NCI-H1417 (cell line): ENCODE measurements at regions not wholly inside any gene's neighbourhood (a gene's known extent, or its start where the extent isn't known, plus 50 kb on each side); places are given as distances from the start of the nearest gene placed in this dataset.
"Not testable (repeated sequence)": the region's sequence is repeated elsewhere in the genome, so short reads cannot be mapped to it uniquely, and the experiment has no call there.

Experiments
- DNase-seq, 3 experiments: peaks; one replicate each; lab custom pipeline; 2025; lab: John Stamatoyannopoulos, UW

DNA sequence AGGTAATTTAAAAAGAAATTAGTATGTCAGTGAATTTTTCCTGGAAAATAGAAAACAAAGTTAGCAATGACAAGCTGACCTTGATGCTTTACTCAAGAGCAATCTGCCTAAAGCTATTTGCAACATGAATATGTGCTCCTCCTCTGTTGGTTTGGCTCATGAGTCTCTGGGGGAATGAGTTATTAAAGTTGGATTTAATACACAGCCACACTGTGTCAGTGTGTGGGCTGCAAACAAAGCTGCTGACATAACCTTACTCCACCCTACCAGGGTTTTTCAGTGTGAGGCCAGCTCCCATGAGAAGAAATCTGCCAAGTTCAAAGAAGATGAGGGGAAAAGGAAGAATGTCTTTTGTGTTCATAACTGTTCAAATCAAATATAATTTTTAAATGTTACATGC lies 280.5 kb downstream of the TLL1 start:
- DNase-seq, result no peak

DNA sequence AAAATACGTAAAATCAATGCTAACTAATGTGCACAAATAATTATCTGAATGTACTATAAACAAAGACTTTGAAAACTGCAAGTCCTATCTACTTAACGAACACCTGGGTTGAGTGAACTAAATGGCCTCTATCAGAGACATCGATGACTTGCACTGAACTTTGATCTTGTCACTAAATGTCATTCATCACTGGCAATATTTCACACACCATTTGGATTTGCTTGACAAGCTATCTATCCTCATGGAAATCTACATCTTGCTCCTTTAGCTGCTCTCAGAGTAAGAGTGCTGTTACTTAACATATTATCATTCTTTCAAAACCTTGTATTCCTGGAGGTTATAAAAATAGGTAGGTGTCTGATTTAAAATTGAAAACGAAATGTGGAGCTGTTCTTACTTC lies 289.3 kb downstream of the TLL1 start:
- peak in 1 of 3 experiments; percentile 13 for DNase-seq

DNA sequence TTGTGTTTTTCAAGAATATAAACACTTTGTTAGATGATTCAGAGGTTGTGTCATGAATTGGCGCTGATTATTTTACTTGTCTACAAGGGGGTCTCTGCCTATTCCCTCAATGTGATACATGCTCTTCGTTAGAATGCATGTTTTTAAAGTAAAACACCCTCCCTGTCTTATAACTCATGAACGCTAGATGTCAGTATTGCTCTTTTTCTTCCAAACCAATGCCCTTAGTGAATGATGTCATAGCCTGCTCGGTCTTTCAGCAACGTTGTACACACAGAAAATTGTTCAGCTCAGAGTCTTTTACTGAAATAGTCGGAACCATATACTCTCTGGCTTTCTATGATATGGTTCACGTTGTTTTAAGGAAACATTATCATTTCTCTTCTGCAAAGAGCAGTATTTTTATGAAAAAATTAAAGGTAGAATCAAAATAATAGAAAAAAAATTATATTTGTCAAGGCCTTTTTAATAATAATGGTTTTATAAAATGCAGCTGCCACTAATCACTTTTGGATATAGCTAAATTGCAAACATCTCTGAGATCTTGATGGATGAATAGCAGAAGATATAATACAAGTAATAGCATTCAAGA lies 292.9 kb downstream of the TLL1 start:
- DNase-seq, result peak; percentile 43 to 94 (median 55)

- no peak for DNase-seq
Measured at GRCh38 chr4:166169111-166169510, 296.1 kb downstream of the TLL1 start.

DNA sequence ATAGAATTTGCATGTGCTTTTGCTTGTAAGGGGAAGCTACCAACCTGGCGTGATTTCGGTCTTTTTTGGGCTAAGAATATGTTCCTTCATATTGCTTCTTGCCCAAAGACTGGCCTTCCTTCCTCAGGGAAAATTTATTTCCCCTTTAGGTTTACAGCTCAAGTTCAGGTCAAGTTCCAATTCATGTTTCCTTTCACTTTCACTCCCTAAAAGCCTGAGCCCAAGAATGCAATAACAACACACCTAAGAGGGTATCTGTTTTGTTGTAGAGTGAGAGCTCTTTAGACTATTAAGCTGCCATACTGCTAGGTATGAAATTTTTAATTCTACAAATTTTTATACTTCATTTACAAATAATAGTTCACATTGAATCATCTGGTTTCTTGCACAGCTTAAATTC lies 299.6 kb downstream of the TLL1 start:
- no peak for DNase-seq

GRCh38 chr4:166174717-166175490 lies 301.9 kb downstream of the TLL1 start:
- no peak for DNase-seq

GRCh38 chr4:166182145-166182544 lies 309.1 kb downstream of the TLL1 start:
- peak in 1 of 3 experiments; percentile 16 for DNase-seq

DNA sequence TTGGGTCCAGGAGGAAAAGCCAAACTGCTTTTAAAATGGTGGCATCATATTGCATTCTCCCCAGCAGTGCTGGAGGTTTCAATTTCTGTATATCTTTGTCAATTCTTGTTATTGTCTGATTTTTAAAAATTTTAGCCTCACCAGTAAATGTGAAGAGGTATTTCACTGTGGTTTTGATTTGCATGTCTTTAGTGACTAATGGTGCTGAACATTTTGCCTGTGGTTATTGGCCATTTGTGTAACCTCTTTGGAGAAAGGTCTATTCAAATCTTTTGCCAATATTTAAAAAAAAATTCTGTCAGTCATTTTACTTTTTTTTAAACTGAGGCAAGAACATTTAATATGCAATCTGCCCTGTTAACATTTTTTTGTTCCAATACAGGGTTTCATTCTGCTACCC lies 322.1 kb downstream of the TLL1 start:
- DNase-seq, result no peak

DNA sequence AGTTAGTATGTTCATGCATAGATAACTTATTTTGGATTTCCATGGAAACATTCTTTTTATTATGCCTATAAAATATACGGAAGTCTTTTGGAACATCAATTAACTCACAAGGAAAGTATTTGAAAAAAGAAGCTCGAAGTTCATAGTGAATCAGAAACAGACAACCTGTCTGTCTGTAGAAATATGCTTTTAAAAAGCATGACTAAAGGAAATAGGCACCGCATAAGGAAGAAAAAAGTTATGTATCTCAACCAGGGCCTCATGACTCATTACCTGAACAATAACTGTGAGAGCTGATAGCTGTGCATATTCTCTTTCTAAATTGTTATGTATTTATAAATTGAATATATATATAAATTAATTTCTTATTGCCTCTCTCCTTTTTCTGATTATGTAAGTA lies 324.1 kb downstream of the TLL1 start:
- DNase-seq, result no peak

DNA sequence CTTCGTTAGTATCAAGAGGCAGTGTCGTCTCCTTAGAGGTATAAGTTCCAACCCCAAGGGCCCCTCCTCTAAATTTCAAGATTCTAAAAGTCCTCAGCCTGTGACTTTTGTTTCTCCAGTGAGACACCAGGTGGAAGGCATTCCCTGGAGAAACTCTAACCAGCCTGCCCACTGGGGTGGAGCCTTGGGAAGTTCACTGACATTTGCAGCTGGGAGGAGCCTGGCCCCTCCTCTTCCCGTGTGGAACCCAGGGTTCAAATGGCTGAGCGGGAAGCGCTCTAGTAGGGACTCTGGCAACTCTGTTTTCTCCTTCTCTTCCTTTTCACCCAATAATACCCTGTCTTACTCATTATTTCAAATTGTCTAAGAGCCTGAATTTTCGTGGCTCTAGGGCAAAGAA lies 325.0 kb downstream of the TLL1 start:
- no peak for DNase-seq

DNA sequence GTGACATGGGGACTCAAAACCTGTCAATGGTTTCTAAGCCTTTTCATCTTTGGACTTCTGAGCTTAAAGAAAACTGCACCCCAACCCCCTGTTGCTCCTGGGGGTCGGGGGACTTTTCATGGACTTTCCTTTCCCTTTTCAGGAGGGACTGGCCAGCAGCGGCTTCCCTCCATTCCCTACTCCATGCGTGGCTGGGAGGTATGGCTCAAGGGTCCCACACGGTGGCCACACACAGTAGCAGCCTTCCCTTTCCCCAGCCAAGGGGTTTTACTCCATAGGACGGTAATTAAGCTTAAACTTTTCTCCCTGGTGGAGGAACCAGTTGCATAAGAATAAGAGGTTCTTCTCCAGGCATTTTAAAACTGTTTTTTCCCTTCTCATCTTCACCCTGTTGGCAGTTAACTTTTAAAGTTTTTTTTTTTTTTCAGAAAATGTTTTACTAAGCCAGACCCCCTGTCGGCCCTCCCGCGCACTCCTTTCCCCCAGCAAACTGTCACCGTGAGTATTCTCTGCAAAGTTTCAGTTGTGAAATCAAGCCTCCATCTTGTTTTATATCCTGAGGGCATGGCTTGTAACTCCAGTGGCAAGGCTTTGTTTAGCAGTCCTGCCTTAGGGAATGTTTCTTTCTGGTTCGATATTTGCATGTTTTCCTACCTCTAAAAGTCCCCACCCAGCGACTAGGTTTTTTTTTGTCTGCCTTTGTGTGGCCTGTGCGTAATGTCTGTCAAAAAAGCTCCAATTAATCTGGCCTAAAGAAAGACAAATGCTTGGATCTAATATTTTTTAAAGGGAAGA lies 325.7 kb downstream of the TLL1 start:
- DNase-seq, result no peak

GRCh38 chr4:166202991-166203390 lies 330.0 kb downstream of the TLL1 start:
- no peak for DNase-seq

GRCh38 chr4:166212326-166212725 lies 339.3 kb downstream of the TLL1 start:
- not testable (repeated sequence) for DNase-seq

DNA sequence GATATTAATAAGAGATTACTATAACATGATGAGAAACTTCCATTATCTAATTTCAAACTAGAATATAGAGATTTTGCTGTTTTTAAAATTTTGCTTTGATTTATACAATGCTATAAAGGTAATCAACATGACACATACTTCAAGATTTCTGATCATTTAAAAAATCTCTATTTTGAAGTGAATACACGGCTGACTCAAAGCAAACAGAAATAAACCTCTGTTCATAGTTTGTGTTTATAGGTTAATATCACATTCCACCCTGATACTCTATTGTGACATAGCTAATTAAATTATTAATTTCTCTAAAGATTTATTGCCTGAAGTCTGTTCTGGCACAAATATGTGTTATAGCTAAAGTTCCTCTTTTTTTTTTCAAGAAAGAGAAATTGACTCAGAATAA lies 349.2 kb downstream of the TLL1 start:
- no peak for DNase-seq

DNA sequence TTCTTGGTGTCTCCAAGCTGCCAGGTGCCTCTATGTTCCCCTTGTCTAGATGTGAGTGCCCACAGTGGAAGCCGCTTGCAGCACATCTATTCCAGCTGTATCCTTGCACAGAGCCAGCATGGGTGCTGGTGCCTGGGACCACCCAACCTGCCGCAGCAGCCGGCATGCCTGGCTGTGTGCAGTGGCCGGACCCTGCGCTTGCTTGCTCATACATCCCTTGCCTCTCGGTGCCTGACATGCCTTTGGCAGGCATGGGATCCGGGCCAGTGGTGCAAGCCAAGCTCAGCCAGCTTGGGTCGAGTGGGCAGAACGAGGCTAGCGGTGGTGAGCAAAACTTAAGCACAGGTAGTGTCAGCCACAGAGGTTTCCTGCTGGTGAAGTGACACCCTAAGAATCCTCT lies 355.1 kb downstream of the TLL1 start:
- no peak for DNase-seq

GRCh38 chr4:166229799-166230198 lies 356.8 kb downstream of the TLL1 start:
- DNase-seq, result no peak

DNA sequence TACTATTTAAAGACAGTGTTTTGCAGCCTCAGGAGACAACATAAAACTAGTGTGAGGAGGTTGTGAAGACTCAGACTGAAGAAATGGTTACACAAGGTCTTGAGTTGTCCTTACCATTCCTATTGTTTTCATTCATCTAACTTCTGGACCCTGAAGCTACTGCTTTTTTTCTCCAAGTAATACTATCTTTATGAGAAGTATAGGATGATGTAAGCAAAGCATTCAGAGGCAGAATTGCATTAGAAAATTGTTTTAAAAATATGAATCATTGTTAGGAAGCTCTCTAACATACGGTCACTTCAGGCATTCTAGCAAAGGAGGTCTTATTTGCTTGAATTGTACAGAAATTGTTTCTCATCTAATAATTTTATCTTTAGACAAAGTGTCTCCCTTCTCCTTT lies 357.8 kb downstream of the TLL1 start:
- DNase-seq, result no peak

DNA sequence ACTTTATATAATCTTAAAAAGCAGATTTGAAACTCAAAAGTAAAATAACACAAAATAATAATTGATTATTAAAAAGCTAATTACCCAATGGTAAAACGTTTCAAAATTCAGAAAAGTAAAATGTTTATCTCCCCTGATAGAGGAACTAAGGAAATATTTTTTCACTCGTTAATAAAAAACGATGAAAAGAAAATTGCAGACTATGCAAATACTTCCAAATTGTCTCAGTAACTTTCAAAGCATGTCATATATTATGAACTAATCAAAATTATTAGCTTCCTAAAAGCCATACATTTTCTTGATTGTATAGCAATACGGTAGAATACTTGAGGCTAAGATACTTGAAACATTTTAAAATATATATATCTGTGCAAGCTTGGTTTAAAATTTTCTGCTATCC lies 366.3 kb downstream of the TLL1 start:
- DNase-seq, result no peak

- no peak for DNase-seq
Measured at GRCh38 chr4:166252487-166253402, 379.7 kb downstream of the TLL1 start.

DNA sequence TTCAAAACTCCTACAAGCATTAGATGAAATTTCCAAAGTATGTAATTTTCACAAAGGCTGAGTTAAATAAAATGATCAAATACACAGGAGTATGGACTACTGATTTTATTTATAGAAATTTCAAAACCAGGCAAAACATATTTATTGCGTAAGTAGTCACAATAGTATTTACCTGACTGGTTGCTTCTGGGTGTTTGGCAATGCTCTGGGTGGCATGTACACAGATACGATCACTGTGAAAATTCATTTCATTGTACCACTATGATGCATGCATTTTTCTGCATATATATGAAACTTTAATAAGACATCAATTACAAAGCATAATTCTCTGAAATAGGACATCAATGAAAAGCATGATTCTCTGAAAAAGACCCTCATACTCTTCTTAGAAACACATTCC lies 384.2 kb downstream of the TLL1 start:
- DNase-seq, result no peak

GRCh38 chr4:166257891-166258290 lies 384.9 kb downstream of the TLL1 start:
- DNase-seq, result no peak

GRCh38 chr4:166259081-166259480 lies 386.0 kb downstream of the TLL1 start:
- DNase-seq, result no peak
